Naive thymus-derived CD4-positive, alpha-beta T cell (primary cell): ENCODE measurements at regions not wholly inside any gene's neighbourhood (a gene's known extent, or its start where the extent isn't known, plus 50 kb on each side); places are given as distances from the start of the nearest gene placed in this dataset.

Experiments used
- ATAC-seq: fragments of 150-1000 bp; cut with Tn5 transposase; 2 replicates; pipeline ENCODE4 v1.10.0; 2021; ENCODE audit warnings: mild to moderate bottlenecking, moderate library complexity
- CTCF ChIA-PET: fragments of 350-600 bp; sonication (Branson Sonifier 250); formaldehyde crosslinking; loops from one replicate; lab custom pipeline; 2021; ENCODE audit warnings: antibody characterized with exemption; lab: Charles Lee
- POLR2A ChIA-PET: fragments of 350-600 bp; sonication (Branson Sonifier 250); formaldehyde crosslinking; loops from one replicate; lab custom pipeline; 2021; ENCODE audit warnings: antibody characterized with exemption, inconsistent platforms; lab: Charles Lee
- DNase-seq, 9 donors: peaks; one replicate each; pipeline versions ENCODE4 v3.0.0 to v3.0.0-alpha.2; 2020 to 2022; ENCODE audit warnings: mixed read lengths in 1 of 9
- H3K27ac ChIP-seq: one replicate; pipeline ENCODE4 v1.7.0; 2013; ENCODE audit warnings: mild to moderate bottlenecking, low read depth, low read length, moderate library complexity
- H3K27me3 ChIP-seq, 2 donors: one replicate each; pipeline ENCODE4 v1.7.0; 2013; ENCODE audit warnings: low read length in 2 of 2, mild to moderate bottlenecking in 2 of 2, moderate library complexity in 2 of 2; ENCODE audit not compliant: control insufficient read depth in 2 of 2, insufficient read depth in 2 of 2
- H3K36me3 ChIP-seq, 3 experiments: 1 replicate in 2 of 3; 2 replicates in 1 of 3; pipeline ENCODE4 v1.7.0; 2013; ENCODE audit warnings: low read length in 3 of 3, mild to moderate bottlenecking in 3 of 3, moderate library complexity in 1 of 3; ENCODE audit not compliant: insufficient read depth in 3 of 3, control insufficient read depth in 2 of 3
- H3K4me1 ChIP-seq, 2 donors: one replicate each; pipeline ENCODE4 v1.7.0; 2013; ENCODE audit warnings: low read length in 2 of 2, mild to moderate bottlenecking in 2 of 2, moderate library complexity in 1 of 2; ENCODE audit not compliant: control insufficient read depth in 2 of 2, insufficient read depth in 2 of 2
- H3K4me3 ChIP-seq: 2 replicates; pipeline ENCODE4 v1.7.0; 2013; ENCODE audit warnings: mild to moderate bottlenecking, low read length
- H3K9me3 ChIP-seq, 3 experiments: 1 replicate in 2 of 3; 2 replicates in 1 of 3; pipeline ENCODE4 v1.7.0; 2013; ENCODE audit warnings: low read length in 3 of 3; ENCODE audit not compliant: control insufficient read depth in 2 of 3
- H3K27ac Mint-ChIP-seq, 9 donors: one replicate each; pipeline ENCODE4 v1.8.0; 2020 to 2022; ENCODE audit warnings: mixed read lengths in 9 of 9, mild to moderate bottlenecking in 8 of 9, moderate library complexity in 5 of 9, inconsistent platforms in 2 of 9
- H3K27me3 Mint-ChIP-seq, 5 donors: one replicate each; pipeline ENCODE4 v1.8.0; 2021 to 2022; ENCODE audit warnings: mixed read lengths in 5 of 5, mild to moderate bottlenecking in 1 of 5
- H3K36me3 Mint-ChIP-seq, 5 donors: one replicate each; pipeline ENCODE4 v1.8.0; 2020 to 2022; ENCODE audit warnings: mixed read lengths in 5 of 5, mild to moderate bottlenecking in 3 of 5, inconsistent platforms in 1 of 5
- H3K4me1 Mint-ChIP-seq, 7 donors: one replicate each; pipeline ENCODE4 v1.8.0; 2020 to 2022; ENCODE audit warnings: mixed read lengths in 7 of 7, mild to moderate bottlenecking in 3 of 7, inconsistent platforms in 1 of 7
- H3K4me3 Mint-ChIP-seq, 10 donors: one replicate each; pipeline ENCODE4 v1.8.0; 2020 to 2022; ENCODE audit warnings: mild to moderate bottlenecking in 10 of 10, mixed read lengths in 10 of 10, moderate library complexity in 6 of 10, inconsistent platforms in 2 of 10
- H3K9me3 Mint-ChIP-seq, 11 donors: one replicate each; pipeline ENCODE4 v1.8.0; 2020 to 2022; ENCODE audit warnings: mixed read lengths in 11 of 11, mild to moderate bottlenecking in 4 of 11, inconsistent platforms in 1 of 11, moderate library complexity in 1 of 11
- intact Hi-C, 2 donors: fragments of 100-400 bp; cut with micrococcal nuclease; formaldehyde crosslinking; loops; one replicate each; pipeline ENCODE4 v1.15.1; 2023

GRCh38 chr1:68788762-68789161 lies 291.9 kb upstream of the DEPDC1 start:
- peak overlapping the region in 1 of 9 donors; percentile 6 for H3K27ac Mint-ChIP-seq
- peaks cover 0 to 4% (median 0%) of the 10 kb centered on the region in 7 donors for H3K4me1 Mint-ChIP-seq
- Histone ChIP-seq H3K36me3 (no peaks in the 10 kb centered on the region), H3K4me3 (no peak overlapping the region), H3K4me1 (no peaks in the 10 kb centered on the region), H3K27me3 (no peaks in the 10 kb centered on the region), H3K27ac (no peak overlapping the region), H3K9me3 (peaks cover 0 to 6% (median 0%) of the 10 kb centered on the region in 3 experiments)
- DNase-seq: no peak
- H3K27me3 Mint-ChIP-seq: no peaks in the 10 kb centered on the region
- ChIA-PET CTCF (no interaction called here), POLR2A (no interaction called here)
- no peak overlapping the region for H3K4me3 Mint-ChIP-seq
- ATAC-seq: no peak
- peaks cover 0 to 10% (median 2%) of the 10 kb centered on the region in 11 donors for H3K9me3 Mint-ChIP-seq
- H3K36me3 Mint-ChIP-seq: no peaks in the 10 kb centered on the region
- intact Hi-C loops: no loop called here

GRCh38 chr1:68791800-68792199 lies 294.9 kb upstream of the DEPDC1 start:
- H3K4me3 Mint-ChIP-seq: no peak overlapping the region
- Histone ChIP-seq H3K4me3 (no peak overlapping the region), H3K4me1 (no peaks in the 10 kb centered on the region), H3K27me3 (no peaks in the 10 kb centered on the region), H3K27ac (no peak overlapping the region), H3K36me3 (no peaks in the 10 kb centered on the region), H3K9me3 (no peaks in the 10 kb centered on the region)
- no peaks in the 10 kb centered on the region for H3K27me3 Mint-ChIP-seq
- CTCF ChIA-PET: no interaction called here
- POLR2A ChIA-PET: no interaction called here
- no peak for ATAC-seq
- peaks cover 0 to 4% (median 0%) of the 10 kb centered on the region in 7 donors for H3K4me1 Mint-ChIP-seq
- peaks cover 0 to 10% (median 3%) of the 10 kb centered on the region in 11 donors for H3K9me3 Mint-ChIP-seq
- no peaks in the 10 kb centered on the region for H3K36me3 Mint-ChIP-seq
- DNase-seq: no peak
- no peak overlapping the region for H3K27ac Mint-ChIP-seq
- intact Hi-C loops: no loop called here

GRCh38 chr1:68795956-68796355 lies 299.1 kb upstream of the DEPDC1 start:
- Histone ChIP-seq H3K4me3 (no peak overlapping the region), H3K27me3 (no peaks in the 10 kb centered on the region), H3K9me3 (no peaks in the 10 kb centered on the region), H3K4me1 (no peaks in the 10 kb centered on the region), H3K27ac (no peak overlapping the region), H3K36me3 (no peaks in the 10 kb centered on the region)
- peaks cover 0 to 5% (median 0%) of the 10 kb centered on the region in 7 donors for H3K4me1 Mint-ChIP-seq
- intact Hi-C loops: no loop called here
- ChIA-PET CTCF (no interaction called here), POLR2A (no interaction called here)
- H3K27ac Mint-ChIP-seq: no peak overlapping the region
- H3K36me3 Mint-ChIP-seq: no peaks in the 10 kb centered on the region
- DNase-seq (no peak), ATAC-seq (no peak)
- H3K4me3 Mint-ChIP-seq: no peak overlapping the region
- peaks cover 0 to 10% (median 2%) of the 10 kb centered on the region in 11 donors for H3K9me3 Mint-ChIP-seq
- H3K27me3 Mint-ChIP-seq: no peaks in the 10 kb centered on the region

GRCh38 chr1:68796888-68797287 lies 300.0 kb upstream of the DEPDC1 start:
- H3K4me1 Mint-ChIP-seq: peaks cover 0 to 5% (median 0%) of the 10 kb centered on the region in 7 donors
- no peak overlapping the region for H3K27ac Mint-ChIP-seq
- no peaks in the 10 kb centered on the region for H3K27me3 Mint-ChIP-seq
- H3K36me3 ChIP-seq: no peaks in the 10 kb centered on the region
- intact Hi-C loops: no loop called here
- ATAC-seq (no peak), DNase-seq (no peak)
- H3K9me3 ChIP-seq: no peaks in the 10 kb centered on the region
- no peak overlapping the region for H3K4me3 ChIP-seq
- peaks cover 0 to 10% (median 2%) of the 10 kb centered on the region in 11 donors for H3K9me3 Mint-ChIP-seq
- POLR2A ChIA-PET: no interaction called here
- H3K27me3 ChIP-seq: no peaks in the 10 kb centered on the region
- H3K36me3 Mint-ChIP-seq: no peaks in the 10 kb centered on the region
- no peak overlapping the region for H3K27ac ChIP-seq
- H3K4me1 ChIP-seq: no peaks in the 10 kb centered on the region
- CTCF ChIA-PET: no interaction called here
- no peak overlapping the region for H3K4me3 Mint-ChIP-seq

- ChIA-PET CTCF (no interaction called here), POLR2A (no interaction called here)
- intact Hi-C loops: no loop called here
- ATAC-seq: no peak
- Histone ChIP-seq H3K27me3 (no peaks in the 10 kb centered on the region), H3K27ac (no peak overlapping the region), H3K9me3 (no peaks in the 10 kb centered on the region), H3K4me1 (no peaks in the 10 kb centered on the region), H3K4me3 (no peak overlapping the region), H3K36me3 (no peaks in the 10 kb centered on the region)
- no peaks in the 10 kb centered on the region for H3K36me3 Mint-ChIP-seq
- peaks cover 0 to 10% (median 3%) of the 10 kb centered on the region in 11 donors for H3K9me3 Mint-ChIP-seq
- H3K27ac Mint-ChIP-seq: no peak overlapping the region
- H3K27me3 Mint-ChIP-seq: no peaks in the 10 kb centered on the region
- DNase-seq: no peak
- no peak overlapping the region for H3K4me3 Mint-ChIP-seq
- peaks cover 0 to 5% (median 0%) of the 10 kb centered on the region in 7 donors for H3K4me1 Mint-ChIP-seq
Observed at GRCh38 chr1:68798071-68798470, 301.2 kb upstream of the DEPDC1 start.

GRCh38 chr1:68799096-68799495 lies 302.2 kb upstream of the DEPDC1 start:
- H3K4me1 Mint-ChIP-seq: peaks cover 0 to 5% (median 0%) of the 10 kb centered on the region in 7 donors
- H3K27me3 Mint-ChIP-seq: no peaks in the 10 kb centered on the region
- no peak for DNase-seq
- Histone ChIP-seq H3K4me1 (no peaks in the 10 kb centered on the region), H3K4me3 (no peak overlapping the region), H3K27me3 (no peaks in the 10 kb centered on the region), H3K9me3 (no peaks in the 10 kb centered on the region), H3K36me3 (no peaks in the 10 kb centered on the region), H3K27ac (no peak overlapping the region)
- H3K4me3 Mint-ChIP-seq: no peak overlapping the region
- intact Hi-C loops: no loop called here
- ATAC-seq: no peak
- peaks cover 0 to 18% (median 3%) of the 10 kb centered on the region in 11 donors for H3K9me3 Mint-ChIP-seq
- CTCF ChIA-PET: no interaction called here
- POLR2A ChIA-PET: no interaction called here
- H3K36me3 Mint-ChIP-seq: no peaks in the 10 kb centered on the region
- H3K27ac Mint-ChIP-seq: no peak overlapping the region

GRCh38 chr1:68800182-68800581 lies 303.3 kb upstream of the DEPDC1 start:
- no peak for ATAC-seq
- no peak for DNase-seq
- H3K27me3 ChIP-seq: no peaks in the 10 kb centered on the region
- Mint-ChIP-seq H3K4me3 (no peak overlapping the region), H3K27ac (no peak overlapping the region), H3K9me3 (peaks cover 0 to 18% (median 4%) of the 10 kb centered on the region in 11 donors), H3K36me3 (no peaks in the 10 kb centered on the region), H3K27me3 (no peaks in the 10 kb centered on the region), H3K4me1 (peaks cover 0 to 5% (median 0%) of the 10 kb centered on the region in 7 donors)
- H3K4me1 ChIP-seq: no peaks in the 10 kb centered on the region
- intact Hi-C loops: no loop called here
- ChIA-PET CTCF (no interaction called here), POLR2A (no interaction called here)
- H3K36me3 ChIP-seq: no peaks in the 10 kb centered on the region
- no peak overlapping the region for H3K4me3 ChIP-seq
- H3K9me3 ChIP-seq: no peaks in the 10 kb centered on the region
- no peak overlapping the region for H3K27ac ChIP-seq
